ENCODE measurements at regions not wholly inside any gene's neighbourhood (a gene's known extent, or its start where the extent isn't known, plus 50 kb on each side); places are given as distances from the start of the nearest gene placed in this dataset.

GRCh38 chr15:70167155-70167554 is 69.4 kb upstream of the TLE3 start:
- no peak for DNase-seq
- H3K27me3 ChIP-seq (ENCODE audit: low read depth), result peaks cover 30% of the 10 kb centered on the region
- H3K9me3 ChIP-seq (replicated peaks), result peaks cover 5% of the 10 kb centered on the region
- H3K36me3 ChIP-seq, result no peaks in the 10 kb centered on the region
- intact Hi-C loops (cut with micrococcal nuclease), result no loop called here
- TF ChIP-seq CTCF (IDR thresholded peaks at IDR 0.05; ENCODE audit: borderline replicate concordance), result no peak
- H3K4me1 ChIP-seq, result peaks cover 30% of the 10 kb centered on the region
- H3K4me3 ChIP-seq, result no peak overlapping the region
- H3K27ac ChIP-seq (replicated peaks), result no peak overlapping the region

DNA sequence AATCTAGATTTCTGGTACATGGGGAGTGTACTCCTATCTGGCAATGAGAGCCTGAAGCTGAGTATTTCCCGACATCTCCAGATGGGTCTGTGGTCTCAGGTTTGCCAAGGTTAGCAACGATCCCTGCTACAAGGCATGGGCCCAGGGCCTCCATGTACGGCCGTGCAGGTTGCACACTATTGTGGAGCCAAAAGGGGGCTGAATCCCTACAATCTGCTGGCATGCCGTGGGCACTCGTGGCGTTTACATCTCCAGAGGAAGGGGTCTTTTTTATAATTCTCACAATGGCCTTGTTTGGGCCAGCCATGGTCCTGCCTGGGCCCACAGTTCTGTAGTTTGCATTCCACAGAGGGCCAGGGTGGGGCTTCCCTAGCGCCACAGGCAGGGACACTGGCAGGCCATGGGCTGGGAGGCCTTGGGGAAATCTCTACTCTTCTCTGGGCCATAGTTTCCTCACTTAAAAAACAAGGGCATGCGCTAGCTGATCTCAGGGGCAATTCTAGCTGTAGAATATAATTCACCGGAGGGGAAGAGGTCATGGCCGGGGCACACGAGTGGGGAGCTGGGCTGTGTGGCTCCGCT is 68.9 kb upstream of the TLE3 start:
- no peak for TF ChIP-seq CTCF (IDR thresholded peaks at IDR 0.05; ENCODE audit: borderline replicate concordance)
- Histone ChIP-seq H3K36me3 (no peaks in the 10 kb centered on the region), H3K27ac (replicated peaks) (peak overlapping the region; percentile 68), H3K27me3 (ENCODE audit: low read depth) (peaks cover 30% of the 10 kb centered on the region), H3K9me3 (replicated peaks) (peaks cover 5% of the 10 kb centered on the region), H3K4me3 (no peak overlapping the region), H3K4me1 (peaks cover 30% of the 10 kb centered on the region)
- intact Hi-C loops (cut with micrococcal nuclease), result no loop called here
- DNase-seq, result no peak

DNA sequence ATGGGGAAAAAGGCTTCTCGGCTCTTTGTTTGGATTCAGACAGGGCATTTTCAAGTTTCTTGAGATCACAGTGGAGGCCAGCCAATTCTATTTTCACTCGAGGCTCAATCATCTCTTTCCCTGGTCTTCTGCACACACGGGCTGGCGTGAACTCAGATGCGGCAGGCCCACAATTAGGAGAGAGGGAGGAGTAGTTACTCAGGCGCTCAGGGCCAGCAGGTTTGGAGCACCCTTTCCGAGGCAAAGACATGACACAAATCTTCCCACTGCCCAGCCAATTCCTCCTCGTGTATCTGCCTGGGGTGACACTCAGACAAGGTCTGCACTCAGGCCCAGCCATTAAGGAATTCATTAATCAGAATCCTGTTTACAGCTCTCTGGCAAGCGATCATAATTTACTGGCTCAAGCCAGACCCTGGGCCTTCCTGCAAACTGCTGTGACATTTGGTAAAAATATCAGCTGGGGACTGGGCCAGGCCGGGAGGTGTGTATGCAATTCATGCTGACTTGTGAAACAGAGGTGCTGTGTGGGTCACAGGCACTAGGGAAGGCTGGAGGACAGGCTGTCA is 68.1 kb upstream of the TLE3 start:
- peaks cover 5% of the 10 kb centered on the region for H3K9me3 ChIP-seq (replicated peaks)
- H3K27me3 ChIP-seq (ENCODE audit: low read depth), result peaks cover 23% of the 10 kb centered on the region
- peak overlapping the region; percentile 68 for H3K27ac ChIP-seq (replicated peaks)
- no peak overlapping the region for H3K4me3 ChIP-seq
- TF ChIP-seq CTCF (IDR thresholded peaks at IDR 0.05; ENCODE audit: borderline replicate concordance), result no peak
- DNase-seq, result peak; percentile 80
- H3K4me1 ChIP-seq, result peaks cover 36% of the 10 kb centered on the region
- intact Hi-C loops (cut with micrococcal nuclease), result no loop called here
- no peaks in the 10 kb centered on the region for H3K36me3 ChIP-seq

DNA sequence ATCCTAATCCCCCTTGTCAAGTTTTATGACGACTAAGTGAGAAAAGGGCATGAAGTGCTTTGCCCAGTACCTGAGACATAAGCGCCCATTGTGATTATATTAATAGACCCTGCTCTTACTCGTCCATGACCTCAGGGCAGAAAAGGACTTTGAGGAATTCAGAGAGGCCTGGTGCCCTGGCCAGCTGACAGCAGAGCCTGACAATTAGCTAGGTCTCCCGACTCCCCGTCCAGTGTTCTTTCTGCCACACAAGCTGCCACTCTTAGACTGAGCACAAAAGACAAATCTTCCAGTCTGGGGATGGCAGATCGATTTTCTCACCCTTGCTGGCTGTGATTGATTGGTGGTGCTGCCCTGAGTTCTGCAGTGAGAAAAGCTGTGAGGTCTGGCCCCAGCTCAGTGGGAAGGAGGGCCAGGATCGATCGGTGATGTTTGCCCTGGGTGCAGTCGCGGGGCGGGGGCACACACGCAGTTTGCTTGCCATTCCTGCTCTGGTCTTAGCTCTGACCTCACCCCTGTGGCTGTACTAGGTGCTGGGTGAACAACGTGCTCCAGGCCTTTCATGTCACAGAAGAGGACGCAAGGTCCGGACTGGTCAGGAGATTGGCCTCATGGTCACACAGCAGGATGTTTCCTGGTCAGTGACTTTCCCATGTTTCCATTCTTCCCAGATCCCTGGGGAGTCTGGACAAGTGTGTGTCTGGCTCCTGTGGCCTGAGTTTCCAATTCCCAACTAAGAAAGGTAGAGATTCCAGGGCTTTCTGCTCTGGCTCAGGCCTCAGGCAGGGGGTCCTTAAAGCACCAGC is 67.4 kb upstream of the TLE3 start:
- H3K36me3 ChIP-seq, result no peaks in the 10 kb centered on the region
- peak overlapping the region; percentile 68 for H3K27ac ChIP-seq (replicated peaks)
- TF ChIP-seq CTCF (IDR thresholded peaks at IDR 0.05; ENCODE audit: borderline replicate concordance), result no peak
- DNase-seq, result no peak
- peaks cover 43% of the 10 kb centered on the region for H3K4me1 ChIP-seq
- intact Hi-C loops (cut with micrococcal nuclease), result no loop called here
- H3K27me3 ChIP-seq (ENCODE audit: low read depth), result peaks cover 16% of the 10 kb centered on the region
- H3K4me3 ChIP-seq, result no peak overlapping the region
- H3K9me3 ChIP-seq (replicated peaks), result peaks cover 5% of the 10 kb centered on the region

DNA sequence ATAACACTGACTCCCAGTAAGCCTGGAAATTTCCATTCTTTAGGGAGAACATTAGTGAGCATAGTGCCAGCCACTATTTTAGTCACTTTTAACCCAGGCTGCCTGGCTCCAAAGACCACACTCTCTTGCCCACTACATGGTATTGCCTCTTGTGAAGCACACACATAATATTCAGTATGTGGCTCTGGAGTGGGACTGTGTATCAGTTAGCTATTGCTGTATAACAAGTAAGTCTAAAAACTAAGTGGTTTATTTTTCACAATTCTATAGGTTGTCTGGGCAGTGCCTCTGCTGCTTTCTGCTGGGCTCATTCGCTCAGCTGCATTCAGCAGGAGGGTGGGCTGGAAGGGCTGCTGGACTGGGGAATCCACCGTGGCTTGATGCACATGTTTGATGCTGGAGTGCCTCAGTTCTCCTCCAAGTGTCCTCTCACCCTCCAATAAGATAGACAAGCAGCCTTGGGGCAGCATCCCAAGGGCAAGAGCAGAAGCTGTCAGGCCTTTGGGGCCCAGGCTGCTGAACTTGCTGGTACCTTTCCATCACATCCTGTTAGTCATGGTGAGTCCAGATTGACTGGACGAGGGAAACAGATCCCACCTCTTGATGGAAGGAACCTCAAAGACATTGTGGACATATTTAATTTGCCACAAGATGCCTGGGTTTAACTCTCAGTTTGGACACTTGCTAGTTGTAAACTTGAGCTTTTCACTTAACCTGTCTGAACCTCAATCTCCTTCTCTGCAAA is 66.6 kb upstream of the TLE3 start:
- no peak for TF ChIP-seq CTCF (IDR thresholded peaks at IDR 0.05; ENCODE audit: borderline replicate concordance)
- Histone ChIP-seq H3K27ac (replicated peaks) (no peak overlapping the region), H3K36me3 (no peaks in the 10 kb centered on the region), H3K4me3 (no peak overlapping the region), H3K27me3 (ENCODE audit: low read depth) (peaks cover 9% of the 10 kb centered on the region), H3K4me1 (peaks cover 51% of the 10 kb centered on the region), H3K9me3 (replicated peaks) (peaks cover 5% of the 10 kb centered on the region)
- intact Hi-C loops (cut with micrococcal nuclease), result no loop called here
- DNase-seq, result no peak

Measured in left ventricle myocardium inferior (tissue), 1 donor.